ENCODE measurements at regions not wholly inside any gene's neighbourhood (a gene's known extent, or its start where the extent isn't known, plus 50 kb on each side); places are given as distances from the start of the nearest gene placed in this dataset.

GRCh38 chr5:113808956-113809355 lies 295.5 kb downstream of the YTHDC2 start:
- Mint-ChIP-seq H3K9me3 (no peaks in the 10 kb centered on the region), H3K4me3 (no peak overlapping the region), H3K4me1 (ENCODE audit: low read depth) (no peaks in the 10 kb centered on the region), H3K36me3 (ENCODE audit: low read depth) (no peaks in the 10 kb centered on the region), H3K27ac (no peak overlapping the region), H3K27me3 (ENCODE audit: low read depth) (peaks cover 3% of the 10 kb centered on the region)
- intact Hi-C loops (cut with micrococcal nuclease) = no loop called here
- no peak for DNase-seq
- CTCF ChIA-PET = interaction anchor here (0.5 kb wide), 1 partner anchor 1009 kb away, joined by 3 read pairs; no protein-coding TSS in a partner anchor

- CTCF ChIA-PET = no interaction called here
- Mint-ChIP-seq H3K4me1 (ENCODE audit: low read depth) (no peaks in the 10 kb centered on the region), H3K9me3 (no peaks in the 10 kb centered on the region), H3K4me3 (no peak overlapping the region), H3K27me3 (ENCODE audit: low read depth) (peaks cover 3% of the 10 kb centered on the region), H3K27ac (no peak overlapping the region), H3K36me3 (ENCODE audit: low read depth) (no peaks in the 10 kb centered on the region)
- DNase-seq = no peak
- intact Hi-C loops (cut with micrococcal nuclease) = no loop called here
These were observed 296.1 kb downstream of the YTHDC2 start for GRCh38 chr5:113809626-113810025.

- intact Hi-C loops (cut with micrococcal nuclease) = no loop called here
- no peaks in the 10 kb centered on the region for H3K4me1 Mint-ChIP-seq (ENCODE audit: low read depth)
- H3K27ac Mint-ChIP-seq = no peak overlapping the region
- no peak for DNase-seq
- no peaks in the 10 kb centered on the region for H3K9me3 Mint-ChIP-seq
- CTCF ChIA-PET = no interaction called here
- no peaks in the 10 kb centered on the region for H3K36me3 Mint-ChIP-seq (ENCODE audit: low read depth)
- no peak overlapping the region for H3K4me3 Mint-ChIP-seq
- H3K27me3 Mint-ChIP-seq (ENCODE audit: low read depth) = peaks cover 2% of the 10 kb centered on the region
These were observed 300.0 kb downstream of the YTHDC2 start for GRCh38 chr5:113813466-113813865.

- no peak overlapping the region for H3K4me3 Mint-ChIP-seq
- DNase-seq = no peak
- H3K36me3 Mint-ChIP-seq (ENCODE audit: low read depth) = no peaks in the 10 kb centered on the region
- CTCF ChIA-PET = no interaction called here
- H3K27ac Mint-ChIP-seq = no peak overlapping the region
- H3K27me3 Mint-ChIP-seq (ENCODE audit: low read depth) = no peaks in the 10 kb centered on the region
- H3K4me1 Mint-ChIP-seq (ENCODE audit: low read depth) = no peaks in the 10 kb centered on the region
- intact Hi-C loops (cut with micrococcal nuclease) = no loop called here
- H3K9me3 Mint-ChIP-seq = peaks cover 8% of the 10 kb centered on the region
These were observed 304.2 kb downstream of the YTHDC2 start for GRCh38 chr5:113817683-113818082.

GRCh38 chr5:113823696-113824095 lies 310.2 kb downstream of the YTHDC2 start:
- Mint-ChIP-seq H3K27me3 (ENCODE audit: low read depth) (no peaks in the 10 kb centered on the region), H3K4me1 (ENCODE audit: low read depth) (no peaks in the 10 kb centered on the region), H3K36me3 (ENCODE audit: low read depth) (no peaks in the 10 kb centered on the region), H3K9me3 (peaks cover 10% of the 10 kb centered on the region), H3K4me3 (no peak overlapping the region), H3K27ac (no peak overlapping the region)
- intact Hi-C loops (cut with micrococcal nuclease) = no loop called here
- CTCF ChIA-PET = interaction anchor here (0.6 kb wide), 1 partner anchor 558 kb away, joined by 5 read pairs; no protein-coding TSS in a partner anchor
- DNase-seq = no peak

- Mint-ChIP-seq H3K27ac (no peak overlapping the region), H3K27me3 (ENCODE audit: low read depth) (no peaks in the 10 kb centered on the region), H3K4me1 (ENCODE audit: low read depth) (no peaks in the 10 kb centered on the region), H3K36me3 (ENCODE audit: low read depth) (no peaks in the 10 kb centered on the region), H3K4me3 (no peak overlapping the region), H3K9me3 (peaks cover 12% of the 10 kb centered on the region)
- DNase-seq = no peak
- intact Hi-C loops (cut with micrococcal nuclease) = no loop called here
- CTCF ChIA-PET = no interaction called here
These were observed 310.8 kb downstream of the YTHDC2 start for GRCh38 chr5:113824307-113824706.

- Mint-ChIP-seq H3K4me3 (no peak overlapping the region), H3K36me3 (ENCODE audit: low read depth) (no peaks in the 10 kb centered on the region), H3K9me3 (peaks cover 8% of the 10 kb centered on the region), H3K4me1 (ENCODE audit: low read depth) (no peaks in the 10 kb centered on the region), H3K27me3 (ENCODE audit: low read depth) (no peaks in the 10 kb centered on the region), H3K27ac (no peak overlapping the region)
- intact Hi-C loops (cut with micrococcal nuclease) = no loop called here
- DNase-seq = no peak
- CTCF ChIA-PET = no interaction called here
These were observed 311.7 kb downstream of the YTHDC2 start for GRCh38 chr5:113825176-113825575.

- Mint-ChIP-seq H3K27me3 (ENCODE audit: low read depth) (no peaks in the 10 kb centered on the region), H3K27ac (no peak overlapping the region), H3K36me3 (ENCODE audit: low read depth) (no peaks in the 10 kb centered on the region), H3K9me3 (peaks cover 6% of the 10 kb centered on the region), H3K4me3 (no peak overlapping the region), H3K4me1 (ENCODE audit: low read depth) (no peaks in the 10 kb centered on the region)
- no peak for DNase-seq
- intact Hi-C loops (cut with micrococcal nuclease) = no loop called here
- CTCF ChIA-PET = no interaction called here
These were observed 333.4 kb downstream of the YTHDC2 start for GRCh38 chr5:113846941-113847340.

- no peaks in the 10 kb centered on the region for H3K4me1 Mint-ChIP-seq (ENCODE audit: low read depth)
- DNase-seq = no peak
- H3K36me3 Mint-ChIP-seq (ENCODE audit: low read depth) = no peaks in the 10 kb centered on the region
- peaks cover 7% of the 10 kb centered on the region for H3K9me3 Mint-ChIP-seq
- CTCF ChIA-PET = interaction anchor here (1.1 kb wide), 1 partner anchor 39 kb away, joined by 3 read pairs; no protein-coding TSS in a partner anchor
- no peak overlapping the region for H3K4me3 Mint-ChIP-seq
- H3K27me3 Mint-ChIP-seq (ENCODE audit: low read depth) = peaks cover 2% of the 10 kb centered on the region
- H3K27ac Mint-ChIP-seq = no peak overlapping the region
- intact Hi-C loops (cut with micrococcal nuclease) = no loop called here
These were observed 350.9 kb downstream of the YTHDC2 start for GRCh38 chr5:113864437-113864836.

GRCh38 chr5:113866763-113867162 lies 353.3 kb downstream of the YTHDC2 start:
- Mint-ChIP-seq H3K4me1 (ENCODE audit: low read depth) (no peaks in the 10 kb centered on the region), H3K4me3 (no peak overlapping the region), H3K36me3 (ENCODE audit: low read depth) (no peaks in the 10 kb centered on the region), H3K27me3 (ENCODE audit: low read depth) (no peaks in the 10 kb centered on the region), H3K9me3 (no peaks in the 10 kb centered on the region), H3K27ac (no peak overlapping the region)
- DNase-seq = no peak
- intact Hi-C loops (cut with micrococcal nuclease) = no loop called here
- CTCF ChIA-PET = no interaction called here

GRCh38 chr5:113869611-113870010 lies 356.1 kb downstream of the YTHDC2 start:
- Mint-ChIP-seq H3K4me1 (ENCODE audit: low read depth) (no peaks in the 10 kb centered on the region), H3K9me3 (no peaks in the 10 kb centered on the region), H3K27ac (no peak overlapping the region), H3K4me3 (no peak overlapping the region), H3K36me3 (ENCODE audit: low read depth) (no peaks in the 10 kb centered on the region), H3K27me3 (ENCODE audit: low read depth) (no peaks in the 10 kb centered on the region)
- CTCF ChIA-PET = no interaction called here
- intact Hi-C loops (cut with micrococcal nuclease) = no loop called here
- DNase-seq = no peak

- CTCF ChIA-PET = no interaction called here
- Mint-ChIP-seq H3K36me3 (ENCODE audit: low read depth) (no peaks in the 10 kb centered on the region), H3K4me3 (no peak overlapping the region), H3K9me3 (no peaks in the 10 kb centered on the region), H3K4me1 (ENCODE audit: low read depth) (no peaks in the 10 kb centered on the region), H3K27ac (no peak overlapping the region), H3K27me3 (ENCODE audit: low read depth) (no peaks in the 10 kb centered on the region)
- no peak for DNase-seq
- intact Hi-C loops (cut with micrococcal nuclease) = no loop called here
These were observed 358.5 kb downstream of the YTHDC2 start for GRCh38 chr5:113871972-113872371.

- intact Hi-C loops (cut with micrococcal nuclease) = no loop called here
- Mint-ChIP-seq H3K36me3 (ENCODE audit: low read depth) (no peaks in the 10 kb centered on the region), H3K4me1 (ENCODE audit: low read depth) (no peaks in the 10 kb centered on the region), H3K27me3 (ENCODE audit: low read depth) (peaks cover 2% of the 10 kb centered on the region), H3K9me3 (peaks cover 4% of the 10 kb centered on the region), H3K4me3 (no peak overlapping the region), H3K27ac (no peak overlapping the region)
- no peak for DNase-seq
- CTCF ChIA-PET = no interaction called here
These were observed 361.6 kb downstream of the YTHDC2 start for GRCh38 chr5:113875096-113875495.

- Mint-ChIP-seq H3K27me3 (ENCODE audit: low read depth) (no peaks in the 10 kb centered on the region), H3K4me3 (no peak overlapping the region), H3K27ac (no peak overlapping the region), H3K36me3 (ENCODE audit: low read depth) (no peaks in the 10 kb centered on the region), H3K9me3 (no peaks in the 10 kb centered on the region), H3K4me1 (ENCODE audit: low read depth) (no peaks in the 10 kb centered on the region)
- CTCF ChIA-PET = no interaction called here
- intact Hi-C loops (cut with micrococcal nuclease) = no loop called here
- no peak for DNase-seq
These were observed 378.0 kb downstream of the YTHDC2 start for GRCh38 chr5:113891491-113891890.

Data from activated naive CD4-positive, alpha-beta T cell treated with anti-CD3 and anti-CD28 coated beads for 36 hours (primary cell).